Hypothalamus (tissue), 51 donors: ENCODE measurements at regions not wholly inside any gene's neighbourhood (a gene's known extent, or its start where the extent isn't known, plus 50 kb on each side); places are given as distances from the start of the nearest gene placed in this dataset.
"Not testable (repeated sequence)": the region's sequence is repeated elsewhere in the genome, so short reads cannot be mapped to it uniquely, and the experiment has no call there.

Experiments used
- DNase-seq, 51 donors: peaks; one replicate each; lab custom pipeline; 2025; lab: John Stamatoyannopoulos, UW

- no peak for DNase-seq
These were observed 649.5 kb downstream of the NUP35 start for GRCh38 chr2:183773775-183774174.

- no peak for DNase-seq
These were observed 655.8 kb downstream of the NUP35 start for GRCh38 chr2:183780072-183780471.

- no peak for DNase-seq
These were observed 658.2 kb downstream of the NUP35 start for GRCh38 chr2:183782436-183782835.

GRCh38 chr2:183788796-183789195 lies 664.6 kb downstream of the NUP35 start:
- not testable (repeated sequence) for DNase-seq

- DNase-seq: not testable (repeated sequence)
These were observed 668.1 kb downstream of the NUP35 start for GRCh38 chr2:183792165-183792924.

- DNase-seq: no peak
These were observed 674.3 kb downstream of the NUP35 start for GRCh38 chr2:183798535-183798934.

- no peak for DNase-seq
These were observed 675.5 kb downstream of the NUP35 start for GRCh38 chr2:183799761-183800160.

- DNase-seq: no peak
These were observed 679.4 kb downstream of the NUP35 start for GRCh38 chr2:183803596-183803995.

GRCh38 chr2:183807870-183808269 lies 683.6 kb downstream of the NUP35 start:
- DNase-seq: no peak

- no peak for DNase-seq
These were observed 685.2 kb downstream of the NUP35 start for GRCh38 chr2:183809404-183809803.

GRCh38 chr2:183811281-183811680 lies 687.0 kb downstream of the NUP35 start:
- DNase-seq: no peak

- no peak for DNase-seq
These were observed 687.8 kb downstream of the NUP35 start for GRCh38 chr2:183812091-183812490.

- DNase-seq: no peak
These were observed 701.5 kb downstream of the NUP35 start for GRCh38 chr2:183825710-183826109.

GRCh38 chr2:183829931-183830330 lies 705.7 kb downstream of the NUP35 start:
- DNase-seq: no peak

- no peak for DNase-seq
These were observed 712.9 kb downstream of the NUP35 start for GRCh38 chr2:183837157-183837556.

GRCh38 chr2:183838295-183838694 lies 714.1 kb downstream of the NUP35 start:
- no peak for DNase-seq

- no peak for DNase-seq
These were observed 715.9 kb downstream of the NUP35 start for GRCh38 chr2:183840061-183840584.

GRCh38 chr2:183849826-183850225 lies 725.6 kb downstream of the NUP35 start:
- not testable (repeated sequence) for DNase-seq

- DNase-seq: no peak
These were observed 734.9 kb downstream of the NUP35 start for GRCh38 chr2:183859129-183859528.

- no peak for DNase-seq
These were observed 731.7 kb upstream of the ZNF804A start for GRCh38 chr2:183866666-183867065.

- DNase-seq: no peak
These were observed 731.1 kb upstream of the ZNF804A start for GRCh38 chr2:183867206-183867605.

- DNase-seq: no peak
These were observed 730.2 kb upstream of the ZNF804A start for GRCh38 chr2:183868153-183868552.

- DNase-seq: no peak
These were observed 729.6 kb upstream of the ZNF804A start for GRCh38 chr2:183868707-183869106.
